Activated T-helper 17 cell treated with anti-CD3 and anti-CD28 coated beads, Interleukin-2, amount 50 U/mL, for 72 hours (primary cell): ENCODE measurements at regions not wholly inside any gene's neighbourhood (a gene's known extent, or its start where the extent isn't known, plus 50 kb on each side); places are given as distances from the start of the nearest gene placed in this dataset.
A peak's percentile ranks its signal among the peaks of the same experiment; 100 is the strongest.

Experiments used
- ATAC-seq: fragments of 150-1000 bp; cut with Tn5 transposase; replicated peaks from 2 replicates; pipeline ENCODE4 v1.10.0; 2021; ENCODE audit warnings: mild to moderate bottlenecking, moderate library complexity
- H3K27ac Mint-ChIP-seq: one replicate; pipeline ENCODE4 v1.8.0; 2022; ENCODE audit warnings: mixed read lengths
- H3K27me3 Mint-ChIP-seq: one replicate; pipeline ENCODE4 v1.8.0; 2022; ENCODE audit warnings: mixed read lengths
- H3K36me3 Mint-ChIP-seq: one replicate; pipeline ENCODE4 v1.8.0; 2022; ENCODE audit warnings: low read depth, mild to moderate bottlenecking, mixed read lengths
- H3K4me1 Mint-ChIP-seq: one replicate; pipeline ENCODE4 v1.8.0; 2022; ENCODE audit warnings: mixed read lengths
- H3K4me3 Mint-ChIP-seq: one replicate; pipeline ENCODE4 v1.8.0; 2022; ENCODE audit warnings: mild to moderate bottlenecking, mixed read lengths
- H3K9me3 Mint-ChIP-seq: one replicate; pipeline ENCODE4 v1.8.0; 2022; ENCODE audit warnings: mixed read lengths

GRCh38 chr13:50359779-50360178 is 344.5 kb downstream of the KCNRG start:
- Mint-ChIP-seq H3K4me1 (peaks cover 37% of the 10 kb centered on the region), H3K27ac (no peak overlapping the region), H3K36me3 (no peaks in the 10 kb centered on the region), H3K4me3 (no peak overlapping the region), H3K27me3 (peaks cover 3% of the 10 kb centered on the region), H3K9me3 (no peaks in the 10 kb centered on the region)
- peak; percentile 57 for ATAC-seq

- Mint-ChIP-seq H3K4me1 (peaks cover 40% of the 10 kb centered on the region), H3K27me3 (peaks cover 3% of the 10 kb centered on the region), H3K27ac (no peak overlapping the region), H3K36me3 (no peaks in the 10 kb centered on the region), H3K9me3 (no peaks in the 10 kb centered on the region), H3K4me3 (peak overlapping the region; percentile 60)
- ATAC-seq, result no peak
Measured at GRCh38 chr13:50360637-50361036, 345.4 kb downstream of the KCNRG start.

GRCh38 chr13:50361282-50361681 is 346.0 kb downstream of the KCNRG start:
- Mint-ChIP-seq H3K9me3 (no peaks in the 10 kb centered on the region), H3K36me3 (no peaks in the 10 kb centered on the region), H3K27me3 (peaks cover 3% of the 10 kb centered on the region), H3K27ac (peak overlapping the region; percentile 0), H3K4me1 (peaks cover 40% of the 10 kb centered on the region), H3K4me3 (peak overlapping the region; percentile 60)
- no peak for ATAC-seq

GRCh38 chr13:50365408-50366391 is 350.5 kb downstream of the KCNRG start:
- peak overlapping the region; percentile 78 for H3K4me3 Mint-ChIP-seq

GRCh38 chr13:50366488-50367174 is 351.4 kb downstream of the KCNRG start:
- peaks cover 12% of the 10 kb centered on the region for H3K27me3 Mint-ChIP-seq
- peak overlapping the region; percentile 95 for H3K27ac Mint-ChIP-seq
- H3K36me3 Mint-ChIP-seq, result peaks cover 4% of the 10 kb centered on the region
- H3K9me3 Mint-ChIP-seq, result no peaks in the 10 kb centered on the region
- peak overlapping the region; percentile 78 for H3K4me3 Mint-ChIP-seq
- peaks cover 45% of the 10 kb centered on the region for H3K4me1 Mint-ChIP-seq
- peak; percentile 77 for ATAC-seq

More at GRCh38 chr13:50365408-50366391, 350.5 kb downstream of the KCNRG start:
- peaks cover 4% of the 10 kb centered on the region for H3K36me3 Mint-ChIP-seq
- peaks cover 51% of the 10 kb centered on the region for H3K4me1 Mint-ChIP-seq
- H3K9me3 Mint-ChIP-seq, result no peaks in the 10 kb centered on the region
- peak overlapping the region; percentile 95 for H3K27ac Mint-ChIP-seq
- ATAC-seq, result peak; percentile 66
- peaks cover 9% of the 10 kb centered on the region for H3K27me3 Mint-ChIP-seq

- Mint-ChIP-seq H3K4me1 (peaks cover 38% of the 10 kb centered on the region), H3K4me3 (no peak overlapping the region), H3K27me3 (peaks cover 10% of the 10 kb centered on the region), H3K27ac (no peak overlapping the region), H3K36me3 (peaks cover 4% of the 10 kb centered on the region), H3K9me3 (no peaks in the 10 kb centered on the region)
- no peak for ATAC-seq
Measured at GRCh38 chr13:50369646-50370045, 354.4 kb downstream of the KCNRG start.

GRCh38 chr13:50370303-50370950 is 355.2 kb downstream of the KCNRG start:
- no peak overlapping the region for H3K27ac Mint-ChIP-seq
- H3K4me3 Mint-ChIP-seq, result peak overlapping the region; percentile 10
- peaks cover 4% of the 10 kb centered on the region for H3K36me3 Mint-ChIP-seq
- no peaks in the 10 kb centered on the region for H3K9me3 Mint-ChIP-seq
- peaks cover 30% of the 10 kb centered on the region for H3K4me1 Mint-ChIP-seq
- no peak for ATAC-seq
- H3K27me3 Mint-ChIP-seq, result peaks cover 10% of the 10 kb centered on the region

- Mint-ChIP-seq H3K4me3 (no peak overlapping the region), H3K27ac (no peak overlapping the region), H3K27me3 (peaks cover 15% of the 10 kb centered on the region), H3K4me1 (peaks cover 19% of the 10 kb centered on the region), H3K9me3 (no peaks in the 10 kb centered on the region), H3K36me3 (no peaks in the 10 kb centered on the region)
- ATAC-seq, result no peak
Measured at GRCh38 chr13:50374517-50374916, 359.3 kb downstream of the KCNRG start.

- peaks cover 5% of the 10 kb centered on the region for H3K9me3 Mint-ChIP-seq
- no peaks in the 10 kb centered on the region for H3K36me3 Mint-ChIP-seq
- peaks cover 11% of the 10 kb centered on the region for H3K4me1 Mint-ChIP-seq
- no peak for ATAC-seq
- peak overlapping the region; percentile 23 for H3K4me3 Mint-ChIP-seq
- H3K27me3 Mint-ChIP-seq, result peaks cover 8% of the 10 kb centered on the region
- no peak overlapping the region for H3K27ac Mint-ChIP-seq
Measured at GRCh38 chr13:50375792-50376191, 360.5 kb downstream of the KCNRG start.

GRCh38 chr13:50376895-50377575 is 361.8 kb downstream of the KCNRG start:
- Mint-ChIP-seq H3K27me3 (peaks cover 6% of the 10 kb centered on the region), H3K4me1 (peaks cover 8% of the 10 kb centered on the region), H3K9me3 (peaks cover 10% of the 10 kb centered on the region), H3K27ac (no peak overlapping the region), H3K36me3 (no peaks in the 10 kb centered on the region), H3K4me3 (no peak overlapping the region)
- no peak for ATAC-seq

GRCh38 chr13:50377726-50378270 is 362.6 kb downstream of the KCNRG start:
- no peak overlapping the region for H3K27ac Mint-ChIP-seq
- H3K9me3 Mint-ChIP-seq, result peaks cover 13% of the 10 kb centered on the region
- peaks cover 8% of the 10 kb centered on the region for H3K4me1 Mint-ChIP-seq
- no peak for ATAC-seq
- H3K27me3 Mint-ChIP-seq, result peaks cover 6% of the 10 kb centered on the region
- no peaks in the 10 kb centered on the region for H3K36me3 Mint-ChIP-seq
- no peak overlapping the region for H3K4me3 Mint-ChIP-seq

- Mint-ChIP-seq H3K27ac (no peak overlapping the region), H3K4me1 (peaks cover 8% of the 10 kb centered on the region), H3K27me3 (peaks cover 6% of the 10 kb centered on the region), H3K9me3 (peaks cover 13% of the 10 kb centered on the region), H3K36me3 (no peaks in the 10 kb centered on the region), H3K4me3 (no peak overlapping the region)
- ATAC-seq, result no peak
Measured at GRCh38 chr13:50378509-50379044, 363.3 kb downstream of the KCNRG start.

- Mint-ChIP-seq H3K36me3 (no peaks in the 10 kb centered on the region), H3K9me3 (peaks cover 13% of the 10 kb centered on the region), H3K4me3 (no peak overlapping the region), H3K27me3 (peaks cover 6% of the 10 kb centered on the region), H3K4me1 (peaks cover 14% of the 10 kb centered on the region), H3K27ac (no peak overlapping the region)
- no peak for ATAC-seq
Measured at GRCh38 chr13:50379584-50379983, 364.3 kb downstream of the KCNRG start.
